Mesendoderm (in vitro differentiated cells): ENCODE measurements at regions not wholly inside any gene's neighbourhood (a gene's known extent, or its start where the extent isn't known, plus 50 kb on each side); places are given as distances from the start of the nearest gene placed in this dataset.
"Not testable (repeated sequence)": the region's sequence is repeated elsewhere in the genome, so short reads cannot be mapped to it uniquely, and the experiment has no call there.

Experiments used
- DNase-seq: peaks from one replicate; pipeline ENCODE4 v3.0.0; 2013
- H2AK5ac ChIP-seq: 2 replicates; pipeline ENCODE4 v1.6.1; 2013; ENCODE audit warnings: low read length, inconsistent platforms
- H2BK120ac ChIP-seq: 2 replicates; pipeline ENCODE4 v1.6.1; 2013; ENCODE audit warnings: low read depth, mild to moderate bottlenecking, low read length, moderate library complexity, mixed read lengths
- H2BK15ac ChIP-seq: replicated peaks from 2 replicates; pipeline ENCODE4 v1.6.1; 2013; ENCODE audit warnings: low read depth, mild to moderate bottlenecking, moderate library complexity
- H2BK5ac ChIP-seq: 2 replicates; pipeline ENCODE4 v1.6.1; 2013; ENCODE audit warnings: low read length, inconsistent platforms
- H3K18ac ChIP-seq: 2 replicates; pipeline ENCODE4 v1.6.1; 2013; ENCODE audit warnings: mild to moderate bottlenecking, low read length, mixed read lengths
- H3K23ac ChIP-seq: one replicate; pipeline ENCODE4 v1.6.1; 2013; ENCODE audit warnings: low read length
- H3K27ac ChIP-seq: 2 replicates; pipeline ENCODE4 v1.5.1; 2013; ENCODE audit warnings: low read depth, mild to moderate bottlenecking, inconsistent platforms, low read length, moderate library complexity
- H3K27me3 ChIP-seq: 2 replicates; pipeline ENCODE4 v1.6.1; 2013; ENCODE audit warnings: low read length, control low read depth, mild to moderate bottlenecking, inconsistent platforms; ENCODE audit not compliant: insufficient read depth, poor library complexity
- H3K36me3 ChIP-seq: 2 replicates; pipeline ENCODE4 v1.6.1; 2013; ENCODE audit warnings: low read length, inconsistent platforms; ENCODE audit not compliant: control insufficient read depth, insufficient read depth
- H3K4ac ChIP-seq: one replicate; pipeline ENCODE4 v1.6.1; 2013; ENCODE audit warnings: low read depth, mild to moderate bottlenecking, low read length, moderate library complexity
- H3K4me1 ChIP-seq: 2 replicates; pipeline ENCODE4 v1.6.1; 2013; ENCODE audit warnings: low read depth, low read length, inconsistent platforms; ENCODE audit not compliant: control insufficient read depth
- H3K4me2 ChIP-seq: 2 replicates; pipeline ENCODE4 v1.6.1; 2013; ENCODE audit warnings: low read length
- H3K4me3 ChIP-seq: 2 replicates; pipeline ENCODE4 v1.5.1; 2013; ENCODE audit warnings: mild to moderate bottlenecking, low read length
- H3K56ac ChIP-seq: one replicate; pipeline ENCODE4 v1.6.1; 2013; ENCODE audit warnings: low read length
- H3K79me1 ChIP-seq: 2 replicates; pipeline ENCODE4 v1.6.1; 2013; ENCODE audit warnings: low read length, inconsistent platforms
- H3K79me2 ChIP-seq: 2 replicates; pipeline ENCODE4 v1.6.1; 2013; ENCODE audit warnings: mild to moderate bottlenecking, low read length; ENCODE audit not compliant: control insufficient read depth, insufficient read depth
- H3K9ac ChIP-seq: 2 replicates; pipeline ENCODE4 v1.6.1; 2013; ENCODE audit warnings: low read length, inconsistent platforms
- H4K5ac ChIP-seq: one replicate; pipeline ENCODE4 v1.6.1; 2013; ENCODE audit warnings: low read length
- H4K8ac ChIP-seq: one replicate; pipeline ENCODE4 v1.6.1; 2013; ENCODE audit warnings: low read depth, mild to moderate bottlenecking, control low read depth, low read length, moderate library complexity
- WGBS: extraction: QIAGEN DNeasy Blood & Tissue Kit; methylation state at CpG from one replicate; pipeline ENCODE4 v1.1.7; 2013; ENCODE audit warnings: low lambda C conversion rate, missing lambda C conversion rate; ENCODE audit not compliant: insufficient coverage; ENCODE audit errors: extremely low coverage; 5-methylcytosine and 5-hydroxymethylcytosine counted together

DNA sequence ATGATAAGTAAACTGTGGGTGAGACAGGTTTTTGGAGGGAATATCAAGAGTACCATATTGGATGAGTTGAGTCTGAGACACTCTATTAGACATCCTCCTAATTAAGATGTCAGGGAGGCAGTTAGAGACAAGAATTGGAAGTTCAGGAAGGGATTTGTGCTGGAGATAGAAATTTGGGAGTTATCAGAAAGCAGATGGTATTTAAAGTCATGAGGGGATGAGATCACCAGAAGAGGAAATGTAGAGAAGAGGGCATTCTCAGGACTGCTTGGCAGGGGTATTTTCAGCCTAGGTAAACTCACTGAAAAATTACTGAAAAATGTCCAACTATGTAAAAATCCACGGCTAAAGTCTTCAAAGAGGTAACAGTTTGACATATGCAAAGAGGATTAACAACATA is 161.6 kb upstream of the PGRMC2 start:
- no peak overlapping the region for H3K18ac ChIP-seq
- no peak overlapping the region for H2AK5ac ChIP-seq
- no peak overlapping the region for H2BK15ac ChIP-seq
- H2BK120ac ChIP-seq = no peak overlapping the region
- no peak overlapping the region for H3K27ac ChIP-seq
- H3K4me1 ChIP-seq = no peaks in the 10 kb centered on the region
- H3K4me3 ChIP-seq = no peak overlapping the region
- no peak overlapping the region for H3K23ac ChIP-seq
- H4K5ac ChIP-seq = no peak overlapping the region
- no peaks in the 10 kb centered on the region for H3K27me3 ChIP-seq
- H3K79me2 ChIP-seq = no peaks in the 10 kb centered on the region
- no peak overlapping the region for H3K9ac ChIP-seq
- no peaks in the 10 kb centered on the region for H3K36me3 ChIP-seq
- H3K56ac ChIP-seq = no peak overlapping the region
- H3K79me1 ChIP-seq = no peaks in the 10 kb centered on the region
- no peak overlapping the region for H2BK5ac ChIP-seq
- no peak overlapping the region for H3K4ac ChIP-seq
- WGBS = no CpG with 5 or more reads among the region's 1 CpG
- no peak overlapping the region for H4K8ac ChIP-seq
- H3K4me2 ChIP-seq = no peak overlapping the region
- DNase-seq = no peak

- Histone ChIP-seq H3K9ac (no peak overlapping the region), H3K4me1 (no peaks in the 10 kb centered on the region), H3K27ac (no peak overlapping the region), H3K79me2 (no peaks in the 10 kb centered on the region), H3K36me3 (no peaks in the 10 kb centered on the region), H2BK15ac (no peak overlapping the region), H4K8ac (no peak overlapping the region), H2AK5ac (no peak overlapping the region), H3K4me3 (no peak overlapping the region), H3K79me1 (no peaks in the 10 kb centered on the region), H3K18ac (no peak overlapping the region), H2BK120ac (no peak overlapping the region), H3K27me3 (no peaks in the 10 kb centered on the region), H3K4ac (no peak overlapping the region), H3K56ac (no peak overlapping the region), H3K23ac (no peak overlapping the region), H2BK5ac (no peak overlapping the region), H3K4me2 (no peak overlapping the region), H4K5ac (no peak overlapping the region)
- DNase-seq = no peak
- no CpG with 5 or more reads among the region's 3 CpGs for WGBS
These were observed 157.1 kb upstream of the PGRMC2 start for GRCh38 chr4:128444544-128445302.

GRCh38 chr4:128440923-128441322 is 153.3 kb upstream of the PGRMC2 start:
- no peak overlapping the region for H2BK120ac ChIP-seq
- no peak overlapping the region for H3K4ac ChIP-seq
- no peak overlapping the region for H3K4me3 ChIP-seq
- no peaks in the 10 kb centered on the region for H3K4me1 ChIP-seq
- H3K18ac ChIP-seq = no peak overlapping the region
- no peaks in the 10 kb centered on the region for H3K79me2 ChIP-seq
- no peak overlapping the region for H3K9ac ChIP-seq
- no peak overlapping the region for H4K5ac ChIP-seq
- no peak overlapping the region for H2AK5ac ChIP-seq
- no peak for DNase-seq
- H4K8ac ChIP-seq = no peak overlapping the region
- no peaks in the 10 kb centered on the region for H3K36me3 ChIP-seq
- no CpG with 5 or more reads among the region's 4 CpGs for WGBS
- H3K27me3 ChIP-seq = no peaks in the 10 kb centered on the region
- no peak overlapping the region for H3K4me2 ChIP-seq
- no peak overlapping the region for H3K27ac ChIP-seq
- no peak overlapping the region for H2BK15ac ChIP-seq
- no peak overlapping the region for H3K23ac ChIP-seq
- H3K56ac ChIP-seq = no peak overlapping the region
- no peak overlapping the region for H2BK5ac ChIP-seq
- H3K79me1 ChIP-seq = no peaks in the 10 kb centered on the region

GRCh38 chr4:128437023-128437422 is 149.4 kb upstream of the PGRMC2 start:
- not testable (repeated sequence) for H4K8ac ChIP-seq, H3K79me1 ChIP-seq, H3K56ac ChIP-seq, H2AK5ac ChIP-seq, H3K27me3 ChIP-seq, H3K9ac ChIP-seq, H3K18ac ChIP-seq, H2BK120ac ChIP-seq, H3K23ac ChIP-seq, DNase-seq, H3K79me2 ChIP-seq, H3K4me2 ChIP-seq, H2BK5ac ChIP-seq, H3K27ac ChIP-seq, H3K4ac ChIP-seq, H3K4me1 ChIP-seq, H2BK15ac ChIP-seq, H3K36me3 ChIP-seq, H4K5ac ChIP-seq, H3K4me3 ChIP-seq
- WGBS = no CpG with 5 or more reads among the region's 8 CpGs

DNA sequence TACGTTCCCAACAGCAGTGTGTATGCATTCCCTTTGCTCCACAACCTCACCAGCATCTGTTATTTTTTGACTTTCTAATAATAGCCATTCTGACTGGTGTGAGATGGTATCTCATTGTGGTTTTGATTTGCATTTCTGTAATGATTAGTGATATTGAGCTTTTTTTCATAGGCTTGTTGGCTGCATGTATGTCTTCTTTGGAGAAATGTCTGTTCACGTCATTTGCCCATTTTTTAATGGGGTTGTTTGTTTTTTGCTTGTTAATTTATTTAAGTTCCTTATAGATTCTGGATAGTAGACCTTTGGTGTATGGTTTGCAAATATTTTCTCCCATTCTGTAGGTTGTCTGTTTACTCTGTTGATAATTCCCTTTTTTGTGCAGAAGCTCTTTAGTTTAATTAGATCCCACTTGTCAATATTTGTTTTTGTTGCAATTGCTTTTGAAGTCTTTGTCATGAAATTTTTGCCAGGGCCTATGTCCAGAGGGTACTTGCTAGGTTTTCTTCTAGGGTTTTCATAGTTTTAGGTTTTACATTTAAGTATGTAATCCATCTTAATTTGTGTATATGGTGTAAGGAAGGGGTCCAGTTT is 141.5 kb upstream of the PGRMC2 start:
- not testable (repeated sequence) for H3K27ac ChIP-seq, H3K79me2 ChIP-seq, H3K4me2 ChIP-seq, H2BK5ac ChIP-seq, H4K8ac ChIP-seq, H3K36me3 ChIP-seq, H3K27me3 ChIP-seq, H2AK5ac ChIP-seq, H3K56ac ChIP-seq, H3K23ac ChIP-seq, H4K5ac ChIP-seq, H2BK120ac ChIP-seq, H3K79me1 ChIP-seq, H3K4me3 ChIP-seq, H3K18ac ChIP-seq, H3K4me1 ChIP-seq, H3K4ac ChIP-seq, H2BK15ac ChIP-seq, DNase-seq, H3K9ac ChIP-seq
- WGBS = no CpG with 5 or more reads among the region's 2 CpGs

DNA sequence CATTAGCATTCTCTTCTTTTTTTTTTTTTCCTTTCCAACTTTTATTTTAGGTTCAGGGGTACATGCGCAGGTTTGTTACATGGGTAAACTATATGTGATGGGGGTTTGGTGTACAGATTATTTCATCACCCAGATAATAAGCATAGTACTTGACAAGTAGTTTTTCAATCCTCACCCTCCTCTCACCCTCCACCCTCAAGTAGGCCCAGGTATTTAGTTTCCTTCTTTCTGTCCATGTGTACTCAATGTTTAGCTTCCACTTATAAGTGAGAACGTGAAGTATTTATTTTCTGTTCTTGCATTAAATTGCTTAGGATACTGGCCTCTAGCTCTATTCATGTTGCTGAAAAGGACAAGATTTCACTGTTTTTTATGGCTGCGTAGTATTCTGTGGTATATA is 140.8 kb upstream of the PGRMC2 start:
- Histone ChIP-seq H3K27ac (no peak overlapping the region), H3K56ac (no peak overlapping the region), H2BK5ac (no peak overlapping the region)

More for the DNA sequence above, 140.8 kb upstream of the PGRMC2 start:
- no peak overlapping the region for H2AK5ac ChIP-seq
- no peaks in the 10 kb centered on the region for H3K79me1 ChIP-seq
- no peaks in the 10 kb centered on the region for H3K27me3 ChIP-seq
- no peak overlapping the region for H3K18ac ChIP-seq
- H4K5ac ChIP-seq = no peak overlapping the region
- H4K8ac ChIP-seq = no peak overlapping the region
- no peak for DNase-seq
- no peak overlapping the region for H2BK120ac ChIP-seq
- no peak overlapping the region for H3K4me2 ChIP-seq
- WGBS = no CpG with 5 or more reads among the region's 3 CpGs
- no peak overlapping the region for H3K4ac ChIP-seq
- H3K36me3 ChIP-seq = no peaks in the 10 kb centered on the region
- H3K4me3 ChIP-seq = no peak overlapping the region
- no peak overlapping the region for H3K9ac ChIP-seq
- H3K4me1 ChIP-seq = no peaks in the 10 kb centered on the region
- no peak overlapping the region for H3K23ac ChIP-seq
- no peaks in the 10 kb centered on the region for H3K79me2 ChIP-seq
- H2BK15ac ChIP-seq = no peak overlapping the region
